Inflammatory macrophage treated with lipopolysaccharide for 1 hour (primary cell): ENCODE measurements at regions not wholly inside any gene's neighbourhood (a gene's known extent, or its start where the extent isn't known, plus 50 kb on each side); places are given as distances from the start of the nearest gene placed in this dataset.

Experiments
- DNase-seq, 2 donors: peaks; one replicate each; pipeline ENCODE4 v3.0.0-alpha.2; 2020 to 2022

DNA sequence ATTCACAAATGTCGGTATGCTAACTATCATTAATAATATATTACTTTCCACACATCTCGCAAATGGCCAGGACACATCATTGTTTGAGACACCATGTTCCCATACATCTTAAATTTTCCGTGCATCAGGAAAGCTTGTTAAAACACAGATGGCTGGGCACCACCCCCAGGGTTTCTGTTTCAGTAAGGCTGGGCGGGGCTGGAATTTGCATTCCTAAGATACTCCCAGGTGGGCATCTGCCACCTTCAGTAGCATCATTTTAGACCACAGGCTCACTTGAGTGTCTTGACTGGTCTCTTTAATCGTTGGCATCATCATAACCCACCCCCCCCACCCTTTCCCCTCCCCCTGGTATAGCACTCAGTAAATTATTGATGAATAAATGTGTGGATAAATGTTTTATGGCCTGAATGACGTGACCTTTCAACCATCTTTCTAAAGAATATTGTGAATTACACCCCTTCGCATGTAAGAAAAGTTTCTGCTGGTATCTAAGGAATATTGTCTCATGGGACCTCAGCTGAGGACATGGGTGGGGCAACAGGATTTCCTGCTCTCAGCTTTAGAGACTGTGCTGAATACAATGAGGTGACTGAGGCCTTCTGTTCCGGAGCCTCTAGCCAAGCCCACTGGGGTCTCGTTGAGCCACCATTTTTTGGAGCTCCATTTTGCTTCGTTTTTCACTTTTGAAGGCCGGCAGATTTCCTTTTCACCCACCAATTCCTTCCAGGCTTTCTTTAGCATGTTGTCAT lies 124.1 kb upstream of the NEDD9 start:
- DNase-seq = peak in 1 of 2 donors; percentile 38

DNA sequence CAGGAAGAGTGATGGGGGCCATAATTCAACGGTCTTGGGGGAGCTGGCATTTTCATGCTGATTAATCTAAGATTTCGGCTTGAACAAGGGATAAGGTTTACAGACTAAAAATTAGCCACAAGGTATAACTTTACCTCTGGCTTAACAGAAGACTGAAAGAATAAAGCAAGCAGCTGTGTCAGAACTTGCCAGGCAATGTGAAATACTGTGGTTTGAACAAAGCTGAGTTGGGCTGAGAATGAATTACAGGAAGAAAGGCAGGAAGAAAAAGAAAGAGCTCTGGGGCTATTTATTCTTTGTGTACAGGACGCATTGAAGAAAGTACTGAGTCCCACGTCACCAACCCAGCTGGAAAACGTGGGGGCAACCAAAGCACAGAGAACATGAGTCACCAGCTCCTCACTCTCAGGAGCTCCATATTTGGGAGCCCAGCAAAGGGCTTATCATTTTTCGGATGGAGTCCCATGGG lies 121.5 kb upstream of the NEDD9 start:
- peak in 1 of 2 donors; percentile 63 for DNase-seq

DNA sequence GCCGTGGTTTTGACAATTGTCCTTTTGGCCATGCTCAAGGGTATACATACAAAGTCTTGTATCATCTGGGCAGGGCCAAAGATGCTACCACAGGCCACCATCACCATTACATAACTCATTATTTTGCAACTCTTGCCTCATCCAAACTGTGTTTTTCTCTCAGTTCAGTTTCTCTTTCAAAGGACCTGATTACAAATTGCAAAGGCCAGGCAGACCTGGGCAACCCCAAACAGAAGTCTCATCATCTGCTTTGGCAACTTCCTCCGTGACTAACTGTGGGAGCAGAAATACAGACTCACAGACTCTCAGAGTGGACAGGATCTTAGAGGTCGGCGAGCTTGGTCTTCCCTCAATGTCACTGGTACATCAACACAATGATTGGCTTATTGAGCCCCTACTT lies 117.8 kb upstream of the NEDD9 start:
- DNase-seq = peak; percentile 99 to 100

DNA sequence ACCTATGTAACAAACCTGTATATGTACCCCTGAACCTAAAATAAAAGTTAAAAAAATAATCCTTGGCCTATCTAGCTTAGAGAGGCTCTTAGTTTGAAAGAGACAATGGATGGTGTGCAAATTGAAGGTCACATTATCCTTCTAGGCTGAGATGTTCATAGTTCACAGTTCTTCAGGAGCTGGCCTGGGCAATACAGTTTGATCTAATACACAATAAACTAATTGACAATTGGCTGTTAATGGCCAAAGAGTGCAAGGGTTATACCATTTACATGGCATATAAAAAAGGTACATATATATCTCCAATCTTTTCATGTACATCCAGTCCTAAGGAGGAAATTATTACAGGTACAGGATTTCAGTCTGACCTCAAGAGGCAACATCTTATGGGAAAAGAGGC lies 117.4 kb upstream of the NEDD9 start:
- DNase-seq = no peak

DNA sequence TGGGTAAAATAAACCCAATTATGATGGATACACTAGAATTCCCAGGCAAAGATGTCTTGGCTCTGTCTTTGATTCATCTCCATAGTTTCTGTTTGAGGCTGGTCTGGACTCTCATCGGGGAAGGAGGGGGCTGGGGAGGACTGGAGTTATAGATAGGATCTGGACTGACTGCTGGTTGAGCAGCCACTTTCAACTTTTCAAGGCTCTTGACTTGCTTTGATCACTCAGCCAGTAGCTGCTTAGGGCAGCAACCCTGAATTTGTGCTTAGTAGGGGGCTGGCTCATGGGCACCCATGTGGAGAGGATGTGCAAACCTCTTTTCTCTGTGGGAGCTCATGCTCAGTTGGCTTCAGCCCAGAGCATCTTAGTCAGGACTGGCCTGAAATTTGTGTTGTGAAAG lies 114.0 kb upstream of the NEDD9 start:
- no peak for DNase-seq

DNA sequence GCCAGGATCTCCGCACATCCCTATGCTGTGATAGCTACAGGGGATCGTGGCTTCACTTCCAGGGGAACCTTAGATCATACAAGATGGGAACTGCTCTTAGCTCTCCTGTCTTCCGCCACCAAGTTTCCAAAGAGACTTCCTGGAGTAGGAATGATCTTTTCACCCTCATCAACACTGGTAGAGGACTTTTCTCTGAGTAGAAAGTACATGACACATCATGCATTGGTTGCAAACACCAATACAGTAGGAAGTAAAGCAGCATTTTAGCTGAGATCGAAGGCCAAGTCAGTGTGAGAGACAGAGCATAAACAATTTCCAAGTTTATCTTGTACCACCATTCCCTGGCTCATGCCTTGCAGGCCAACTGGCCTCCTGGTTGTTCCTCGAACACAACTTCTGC lies 113.1 kb upstream of the NEDD9 start:
- DNase-seq = no peak

DNA sequence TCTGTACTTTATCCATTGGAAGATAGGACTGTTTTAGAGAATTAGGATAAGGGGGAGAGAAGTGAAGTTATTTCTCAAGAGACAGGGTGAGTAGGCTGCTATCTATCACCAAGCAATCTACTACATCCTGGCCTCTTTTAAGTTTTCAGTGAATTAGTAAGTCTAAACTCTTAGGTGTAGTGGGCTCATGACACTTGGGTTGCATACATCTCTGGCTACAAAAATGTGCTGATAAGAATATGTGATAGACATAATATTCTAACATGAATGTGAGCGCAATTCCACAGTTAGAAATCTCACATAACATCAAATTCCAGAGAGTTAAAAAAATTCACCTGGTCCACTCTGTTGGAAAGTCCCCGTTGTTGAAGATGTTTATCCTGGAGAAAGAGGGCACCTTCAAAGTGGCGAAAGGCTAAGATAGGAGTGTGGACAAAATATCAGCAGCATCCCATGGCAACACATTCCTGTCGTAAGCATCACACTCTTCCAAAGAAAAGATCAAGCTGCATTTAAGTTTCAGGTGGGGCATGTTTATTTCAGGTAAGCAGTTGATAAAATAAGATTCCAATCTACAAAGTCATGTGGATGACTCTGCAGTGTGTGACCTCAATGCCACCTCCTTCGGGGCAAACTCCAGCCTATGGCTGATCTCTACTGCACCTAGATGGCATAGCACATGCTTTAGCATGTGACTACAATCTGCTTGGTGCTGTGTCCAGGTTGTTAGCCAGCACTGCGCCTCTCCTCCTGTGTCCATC lies 111.7 kb upstream of the NEDD9 start:
- no peak for DNase-seq

DNA sequence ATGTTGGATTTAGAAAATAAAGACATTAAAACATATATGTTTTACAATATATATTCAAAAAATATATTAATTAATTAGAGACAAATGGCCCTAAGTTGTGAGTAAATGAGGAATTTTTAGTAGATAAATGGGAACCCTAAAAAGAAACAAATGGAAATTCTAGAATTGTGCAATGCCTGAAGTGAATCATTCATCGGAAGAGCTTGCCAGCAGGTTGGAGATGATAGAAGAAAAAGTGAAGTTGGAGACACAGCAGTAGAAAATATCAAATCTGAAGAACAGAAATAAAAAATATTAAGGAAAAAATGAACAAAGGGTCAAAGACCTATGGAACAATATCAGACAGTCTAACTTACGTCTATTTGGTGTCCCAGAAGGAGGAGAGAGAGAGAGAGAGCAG lies 109.4 kb upstream of the NEDD9 start:
- peak; percentile 90 to 96 for DNase-seq

DNA sequence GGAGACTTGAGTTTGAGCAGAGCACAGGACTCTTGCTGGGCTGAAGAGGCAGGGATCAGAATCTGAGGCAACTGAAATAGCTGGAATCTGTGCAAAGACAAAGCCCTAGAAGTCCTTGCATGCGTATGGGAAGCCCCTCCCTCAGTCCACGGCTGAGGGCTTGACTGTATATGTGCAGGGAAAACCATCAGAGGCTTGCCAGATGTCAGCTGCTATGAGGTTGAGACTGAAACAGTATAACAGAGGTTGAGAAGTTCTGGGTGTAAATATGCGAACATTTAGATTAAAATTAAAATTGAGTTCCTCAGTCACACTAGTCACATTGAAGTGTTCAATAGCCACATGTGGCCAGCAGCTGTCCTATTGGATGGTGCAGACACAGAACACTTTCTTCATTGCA lies 108.8 kb upstream of the NEDD9 start:
- no peak for DNase-seq

DNA sequence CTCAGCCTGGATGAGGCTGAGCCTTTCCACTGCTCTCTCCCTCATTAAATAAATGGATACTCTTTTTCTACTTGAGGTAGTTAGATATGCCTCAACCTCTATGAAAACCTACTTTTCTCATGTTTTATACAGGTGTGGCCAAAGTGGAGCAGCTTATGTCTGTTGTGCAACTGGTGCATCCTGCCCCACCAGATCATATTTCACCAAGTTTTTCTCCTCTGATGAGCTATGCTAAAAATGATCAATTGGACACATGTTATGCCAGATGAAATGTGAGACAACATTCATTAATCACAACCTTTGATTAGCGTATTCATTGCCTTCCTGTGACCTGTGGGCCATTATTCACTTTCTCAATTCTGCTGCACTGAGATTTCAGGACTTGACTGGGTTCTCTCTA lies 106.9 kb upstream of the NEDD9 start:
- DNase-seq = no peak

DNA sequence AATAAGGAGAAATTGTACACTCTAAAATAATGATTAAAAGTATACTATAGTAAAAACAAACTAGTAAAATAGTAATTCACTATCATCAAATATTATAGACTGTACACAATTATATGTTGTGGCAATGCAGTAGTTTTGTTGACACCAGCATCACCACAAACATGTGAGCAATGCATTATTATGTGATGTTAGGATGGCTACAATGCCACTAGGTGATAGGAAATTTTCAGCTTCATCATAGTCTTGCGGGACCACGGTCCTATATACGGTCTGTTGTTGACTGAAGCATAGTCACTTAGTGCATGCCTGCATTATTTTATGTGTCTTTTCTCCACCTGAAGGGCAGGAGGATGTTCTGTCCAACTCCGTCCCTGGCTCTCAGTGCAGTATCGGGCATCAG lies 104.8 kb upstream of the NEDD9 start:
- no peak for DNase-seq

DNA sequence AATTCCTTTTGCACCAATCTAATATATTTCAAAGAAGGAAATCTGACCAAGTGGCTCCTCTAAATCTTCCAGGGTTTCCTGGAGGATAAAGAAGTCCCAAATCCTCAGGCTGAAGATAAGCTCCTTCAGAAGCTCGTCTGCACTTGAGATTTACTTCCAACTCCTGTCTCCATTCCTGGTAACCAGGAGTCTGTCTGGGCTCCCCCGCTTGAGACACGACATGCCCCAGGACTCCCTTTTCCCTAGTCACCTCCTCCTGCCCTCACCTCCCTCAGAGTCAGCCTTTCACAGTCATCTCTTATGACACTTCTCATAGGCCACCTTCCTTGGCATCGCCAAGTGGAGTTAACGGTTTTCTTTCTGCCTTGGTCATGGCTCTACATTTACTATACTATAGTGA lies 103.4 kb upstream of the NEDD9 start:
- DNase-seq = no peak

DNA sequence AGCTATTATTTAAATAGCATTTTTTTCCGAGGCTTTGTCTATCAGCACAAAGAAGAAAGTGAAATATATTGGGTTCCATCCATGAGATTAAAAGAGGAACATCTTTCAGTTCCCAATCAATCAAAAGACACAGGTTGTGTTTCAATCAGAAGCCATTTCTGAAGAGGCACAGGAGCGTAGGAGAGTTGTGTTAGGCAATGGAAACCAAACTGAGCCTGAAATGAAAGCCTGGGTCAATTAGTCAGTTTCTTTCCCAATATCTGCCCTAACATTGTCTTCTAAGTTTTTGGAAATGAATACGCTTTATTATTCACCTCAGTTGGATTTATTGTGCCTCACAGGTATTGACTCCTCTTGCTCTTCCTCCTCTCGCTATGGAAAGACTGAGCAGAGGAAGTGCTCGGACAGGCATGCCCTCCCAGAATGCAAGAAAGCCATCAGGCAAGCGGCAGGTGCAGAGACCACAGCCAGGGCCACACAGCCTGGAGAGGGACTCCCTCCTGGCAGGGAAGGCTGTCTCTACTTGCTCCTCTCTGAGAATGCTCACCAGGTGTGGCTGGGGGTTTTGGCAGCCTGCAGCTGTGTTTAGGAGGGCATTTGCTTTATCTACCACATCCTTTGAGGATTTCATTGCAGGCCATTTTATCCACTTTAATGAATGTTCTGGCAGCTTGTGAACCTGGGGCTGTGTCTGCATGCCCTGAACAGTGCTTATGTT lies 100.8 kb upstream of the NEDD9 start:
- peak in 1 of 2 donors; percentile 51 for DNase-seq

DNA sequence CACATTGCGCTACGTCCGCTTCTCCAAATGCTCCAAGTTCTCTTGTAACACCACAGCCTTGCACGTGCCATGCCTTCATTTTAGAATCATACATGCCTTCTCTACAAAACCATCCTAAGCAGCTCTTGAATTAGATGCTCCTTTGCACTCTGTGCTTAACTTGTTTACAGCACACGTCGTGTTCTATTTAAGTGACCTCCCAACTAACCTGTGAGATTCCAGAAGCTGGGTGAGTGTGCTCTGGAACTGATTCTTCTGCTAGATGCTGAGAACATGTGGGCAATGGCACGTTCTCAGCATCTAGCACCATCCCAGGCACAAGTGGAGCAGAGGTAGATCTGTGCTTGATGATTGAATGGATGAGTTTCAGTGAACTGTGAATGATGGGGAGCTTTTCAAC lies 100.0 kb upstream of the NEDD9 start:
- DNase-seq = no peak

DNA sequence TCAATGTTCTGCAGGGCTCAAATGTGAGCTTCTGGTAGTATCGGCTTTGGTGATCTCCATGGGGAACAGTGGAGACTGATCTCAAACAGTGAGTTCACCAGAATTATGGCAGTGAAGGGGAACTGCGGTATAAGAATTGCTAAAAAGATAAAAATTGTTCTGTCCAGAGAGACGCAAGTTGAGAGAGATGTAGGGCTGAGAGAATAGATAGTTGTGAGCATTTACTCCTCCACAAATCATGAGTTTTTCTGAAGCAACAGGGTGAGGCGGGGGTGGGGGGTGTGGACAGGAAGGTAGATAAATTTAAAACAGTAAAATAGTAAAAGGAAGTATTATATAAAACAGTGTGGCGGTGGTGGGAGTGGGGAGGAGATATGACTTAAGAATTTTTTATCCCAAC lies 98.6 kb upstream of the NEDD9 start:
- peak; percentile 55 to 82 for DNase-seq

DNA sequence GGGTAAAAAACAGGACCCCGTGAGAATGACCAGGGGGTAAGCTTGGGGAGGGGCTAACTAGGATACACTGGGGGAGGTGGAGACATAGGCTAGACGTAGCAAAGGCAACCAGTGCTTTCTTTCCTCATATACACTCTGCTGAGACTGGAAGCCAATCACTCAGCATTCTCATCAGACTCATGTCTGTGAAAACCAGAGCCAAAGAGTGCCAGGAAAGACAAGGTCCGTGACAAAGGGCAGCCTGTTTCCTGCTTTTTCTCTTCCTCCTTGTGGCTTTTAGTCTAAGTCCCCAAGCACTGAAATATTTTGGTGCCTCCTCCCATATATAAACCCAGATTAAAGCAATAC lies 97.9 kb upstream of the NEDD9 start:
- peak; percentile 69 to 75 for DNase-seq

DNA sequence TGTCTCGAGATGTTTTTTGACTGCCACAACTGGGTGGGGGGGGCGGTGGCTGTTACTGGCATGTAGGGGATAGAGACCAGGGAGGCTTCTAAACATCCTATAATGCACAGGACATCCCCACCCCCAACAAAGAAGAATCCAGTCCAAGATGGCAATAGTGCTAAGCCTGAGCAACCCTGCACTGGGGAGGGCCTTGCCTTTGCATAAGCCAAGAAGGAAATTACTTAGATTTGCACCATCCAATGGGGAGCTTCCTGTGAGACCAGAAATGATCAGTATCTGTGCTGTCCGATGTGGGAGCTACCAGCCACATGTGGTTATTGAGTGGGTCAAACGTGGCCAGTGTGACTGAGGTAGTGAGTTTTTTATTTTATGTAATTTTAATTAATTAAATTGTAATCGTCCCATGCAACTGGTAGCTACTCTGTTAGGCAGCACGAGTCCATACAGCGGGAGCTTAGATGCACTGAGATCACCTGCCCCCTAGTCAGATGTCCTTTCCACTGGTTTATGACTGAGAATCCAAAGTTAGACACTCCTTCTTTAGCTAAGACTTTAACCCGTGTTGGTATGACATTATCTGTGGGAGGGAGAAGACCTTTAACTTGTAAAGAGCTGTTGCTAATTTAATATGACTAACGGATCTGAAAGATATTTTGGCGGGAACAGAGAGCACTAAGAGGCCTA lies 97.4 kb upstream of the NEDD9 start:
- peak; percentile 40 to 89 for DNase-seq

DNA sequence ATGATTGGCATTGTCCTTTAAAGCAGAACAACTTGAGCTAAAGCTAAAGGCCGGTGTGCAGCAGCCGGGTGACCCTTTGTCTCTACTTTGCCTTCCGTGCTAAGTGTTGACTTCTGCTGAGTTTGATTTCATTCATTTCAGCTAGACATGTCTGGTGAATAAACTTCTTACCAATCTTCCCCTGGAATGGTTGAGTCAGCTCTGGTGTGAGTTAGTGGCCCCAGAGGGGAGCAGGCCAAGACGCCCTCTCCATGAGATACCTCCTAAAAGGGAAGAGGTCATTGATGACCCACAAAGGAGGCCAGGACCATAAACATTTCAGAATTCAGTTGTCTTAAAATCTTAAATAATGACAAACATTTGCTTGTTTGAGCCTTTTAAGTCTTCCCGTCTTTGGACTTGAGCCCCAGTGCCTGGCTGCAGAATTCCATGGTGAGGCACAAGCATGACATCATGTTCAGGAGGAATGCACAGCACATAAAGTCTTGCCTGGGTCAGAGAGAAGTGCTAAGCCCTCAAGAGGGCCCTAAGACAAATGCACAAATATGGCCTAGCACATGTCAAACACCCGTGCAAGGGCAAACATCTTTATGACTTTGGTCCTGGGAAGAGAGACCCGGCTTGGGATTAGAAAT lies 96.3 kb upstream of the NEDD9 start:
- DNase-seq = no peak

DNA sequence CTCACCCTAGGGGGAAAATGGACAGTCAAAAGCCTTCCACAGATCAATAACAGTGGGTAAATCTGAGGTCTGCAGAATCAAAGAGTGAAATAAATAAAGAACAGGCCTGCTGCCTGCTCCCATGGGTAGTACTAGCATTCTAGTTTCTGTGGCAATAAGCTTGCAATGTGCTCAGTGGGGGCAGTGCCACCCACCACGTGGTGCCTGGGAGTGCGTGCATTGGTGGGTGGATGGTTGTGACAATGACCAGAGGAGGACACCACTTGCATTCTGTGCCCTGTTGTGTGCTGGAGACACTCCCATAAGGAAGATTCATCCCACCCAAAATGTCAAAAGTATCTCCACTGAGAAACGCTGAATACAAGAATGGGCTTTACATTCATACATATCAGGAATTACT lies 95.5 kb upstream of the NEDD9 start:
- DNase-seq = peak in 1 of 2 donors; percentile 70

DNA sequence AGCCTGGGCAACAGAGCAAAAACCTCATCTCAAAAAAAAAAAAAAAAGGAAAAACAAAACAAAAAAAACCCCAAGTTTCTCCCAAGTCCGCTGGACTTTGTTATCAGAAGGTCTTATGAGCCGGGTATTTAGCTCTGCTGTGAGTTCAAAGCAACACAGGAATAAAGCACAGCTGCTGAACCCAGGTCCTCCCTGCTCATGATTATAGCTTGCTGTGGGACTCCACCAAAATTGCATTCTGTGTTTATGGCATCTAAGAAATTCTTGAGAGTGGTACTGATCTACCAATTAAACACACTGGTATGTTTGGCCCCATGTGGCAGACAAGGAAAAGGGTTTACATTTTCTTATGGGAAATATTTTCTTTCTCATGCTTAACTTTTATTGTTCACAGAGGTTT lies 93.6 kb upstream of the NEDD9 start:
- no peak for DNase-seq

DNA sequence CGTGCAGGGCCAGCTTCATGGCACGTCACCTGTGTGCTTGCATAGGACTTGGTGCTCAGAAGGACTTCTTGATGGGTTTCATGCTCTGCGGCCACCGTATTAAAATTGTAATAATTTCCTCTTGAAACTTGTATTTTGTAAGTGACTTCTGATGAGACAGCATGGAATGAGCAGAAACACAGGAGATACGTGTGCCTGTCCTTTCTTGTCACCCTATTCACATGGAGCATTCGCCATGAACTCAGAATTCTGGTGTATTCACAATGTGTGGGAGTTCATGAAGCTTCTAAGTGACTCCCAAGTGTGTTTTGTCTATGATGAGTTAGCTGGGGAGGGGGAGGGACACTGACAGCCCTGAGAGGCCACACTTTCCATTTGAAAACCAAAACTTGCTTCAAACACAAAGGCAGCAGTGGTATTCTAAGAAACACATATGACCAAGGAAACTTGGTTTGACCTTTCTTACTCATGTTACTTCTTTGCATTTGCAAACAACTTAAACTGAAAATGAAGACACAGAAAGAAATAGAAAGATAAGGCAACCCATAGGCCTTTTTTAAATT lies 92.1 kb upstream of the NEDD9 start:
- DNase-seq = peak in 1 of 2 donors; percentile 57
